NCI-H526 (cell line): ENCODE measurements at regions not wholly inside any gene's neighbourhood (a gene's known extent, or its start where the extent isn't known, plus 50 kb on each side); places are given as distances from the start of the nearest gene placed in this dataset.
"Not testable (repeated sequence)": the region's sequence is repeated elsewhere in the genome, so short reads cannot be mapped to it uniquely, and the experiment has no call there.

ENCODE experiments used
- DNase-seq, 2 experiments: peaks; one replicate each; lab custom pipeline; 2025; lab: John Stamatoyannopoulos, UW

- DNase-seq, result no peak
Measured at GRCh38 chr17:53765609-53766008, 57.1 kb upstream of the KIF2B start.

DNA sequence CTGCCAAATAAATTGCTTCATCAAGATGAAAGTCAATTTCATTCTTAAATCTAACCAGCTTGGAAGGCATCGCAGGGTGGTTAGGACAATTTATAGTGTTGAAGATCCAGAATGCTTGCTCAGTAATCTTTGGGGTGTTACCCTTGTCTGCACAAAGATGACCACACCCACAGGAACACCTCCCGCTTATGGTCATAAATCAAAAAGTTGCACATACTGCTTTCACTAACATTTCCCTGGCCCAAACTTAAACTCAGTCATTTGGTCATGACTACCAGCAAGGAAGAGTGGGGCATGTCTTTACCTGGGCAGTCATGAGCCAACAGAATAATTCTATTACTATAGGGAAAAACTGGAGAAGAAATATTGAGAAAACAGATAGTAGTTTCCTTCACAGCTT, 57.6 kb upstream of the KIF2B start:
- no peak for DNase-seq

- DNase-seq, result no peak
Measured at GRCh38 chr17:53757559-53757958, 65.2 kb upstream of the KIF2B start.

DNA sequence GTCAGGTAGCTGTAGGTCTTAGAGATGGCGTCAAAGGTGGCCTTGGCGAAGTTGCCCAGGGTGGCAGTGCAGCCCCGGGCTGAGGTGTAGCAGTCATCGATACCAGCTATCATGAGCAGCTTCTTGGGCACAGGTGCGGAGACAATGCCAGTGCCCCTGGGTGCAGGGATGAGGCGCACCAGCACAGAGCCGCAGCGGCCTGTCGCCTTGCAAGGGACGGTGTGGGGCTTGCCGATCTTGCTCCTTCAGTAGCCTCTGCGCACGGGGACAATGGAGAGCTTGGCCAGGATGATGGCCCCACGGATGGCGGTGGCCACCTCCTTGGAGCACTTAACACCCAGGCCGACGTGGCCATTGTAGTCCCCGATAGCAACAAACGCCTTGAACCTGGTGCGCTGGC, 65.6 kb upstream of the KIF2B start:
- DNase-seq, result not testable (repeated sequence)

- DNase-seq, result no peak
Measured at GRCh38 chr17:53749178-53749577, 73.5 kb upstream of the KIF2B start.

DNA sequence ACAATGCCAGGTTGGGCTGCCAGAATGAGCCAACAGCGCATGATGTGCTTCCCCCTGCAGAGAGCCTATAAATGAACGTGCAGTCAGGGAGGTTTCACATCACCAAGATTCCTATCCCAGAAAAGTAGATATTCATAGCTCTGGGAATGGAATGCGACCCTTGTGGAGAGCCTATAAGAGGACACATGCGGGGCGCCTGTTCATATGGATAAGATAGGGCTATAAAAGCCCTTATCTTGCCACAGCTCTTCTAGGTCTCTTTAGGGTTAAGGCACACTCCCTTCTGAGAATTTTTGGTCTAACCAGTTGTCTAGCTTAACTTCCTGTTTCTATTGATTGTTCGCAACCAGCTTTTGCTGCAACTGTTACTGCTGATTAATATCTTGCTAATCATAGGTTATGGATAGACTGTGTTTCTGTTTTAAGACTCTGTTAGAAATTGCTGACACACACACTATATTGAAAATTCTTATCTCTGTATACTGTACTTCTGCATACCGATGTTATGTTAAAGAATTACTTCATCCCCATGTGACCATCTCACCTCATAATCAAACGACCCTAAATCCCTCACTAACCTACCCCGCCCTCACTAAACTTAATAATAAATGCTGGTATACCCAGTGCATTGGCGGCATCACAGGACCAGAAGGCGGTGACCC, 74.4 kb upstream of the KIF2B start:
- not testable (repeated sequence) for DNase-seq

GRCh38 chr17:53740312-53740711, 82.4 kb upstream of the KIF2B start:
- no peak for DNase-seq

DNA sequence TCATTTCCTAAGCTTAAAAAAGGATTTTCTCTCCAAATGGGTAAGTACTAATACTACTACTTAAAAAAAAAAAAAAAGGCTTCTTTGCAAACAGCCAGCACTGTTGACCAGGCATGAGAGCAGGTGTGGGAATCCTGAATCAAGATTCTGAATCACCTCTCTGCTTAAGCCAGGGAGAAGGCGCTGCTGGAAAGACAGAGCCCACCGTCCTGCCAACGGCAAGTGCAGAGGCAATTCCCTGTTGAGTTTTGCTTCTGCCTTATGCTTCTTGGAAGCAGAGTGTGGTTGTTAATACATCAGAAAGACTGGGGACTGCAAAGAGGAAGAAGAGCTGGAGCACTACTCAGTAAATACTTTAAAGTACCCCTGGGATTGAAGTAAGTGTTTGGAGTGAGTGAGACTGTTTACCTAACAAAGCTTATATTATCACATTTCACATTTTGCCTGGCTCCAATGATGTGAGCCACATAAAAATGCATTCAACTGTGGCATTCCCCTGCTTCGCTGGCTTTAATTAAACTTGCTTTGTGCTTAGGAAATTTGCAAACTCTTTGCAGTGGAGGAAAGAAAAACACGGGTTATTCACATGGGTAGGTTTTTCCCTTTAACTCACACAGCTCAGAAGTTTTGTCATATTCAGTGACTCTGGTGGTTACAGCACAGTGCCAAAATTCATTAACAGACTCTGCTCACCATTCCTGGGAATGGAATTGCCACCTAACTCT, 86.0 kb upstream of the KIF2B start:
- DNase-seq, result no peak

- no peak for DNase-seq
Measured at GRCh38 chr17:53724726-53725125, 98.0 kb upstream of the KIF2B start.

GRCh38 chr17:53722407-53722806, 100.3 kb upstream of the KIF2B start:
- DNase-seq, result no peak

DNA sequence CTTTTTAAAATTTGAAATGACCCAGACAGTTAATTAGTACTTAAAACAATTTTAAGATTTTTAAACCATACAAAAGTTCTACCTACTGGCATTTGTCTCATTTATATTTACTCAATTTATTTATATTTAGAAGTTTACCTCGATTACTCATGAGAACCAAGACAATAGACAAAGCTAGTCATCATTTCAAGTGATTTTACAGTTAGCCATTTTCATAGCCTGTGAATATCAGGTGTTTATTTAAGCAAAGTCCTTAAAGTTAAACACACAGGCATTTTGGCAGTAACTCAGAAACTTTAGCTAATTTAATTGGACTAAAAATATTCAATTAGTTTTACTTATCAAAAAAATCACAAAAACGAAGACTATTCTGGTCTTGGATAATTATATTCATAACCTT, 101.6 kb upstream of the KIF2B start:
- DNase-seq, result no peak

DNA sequence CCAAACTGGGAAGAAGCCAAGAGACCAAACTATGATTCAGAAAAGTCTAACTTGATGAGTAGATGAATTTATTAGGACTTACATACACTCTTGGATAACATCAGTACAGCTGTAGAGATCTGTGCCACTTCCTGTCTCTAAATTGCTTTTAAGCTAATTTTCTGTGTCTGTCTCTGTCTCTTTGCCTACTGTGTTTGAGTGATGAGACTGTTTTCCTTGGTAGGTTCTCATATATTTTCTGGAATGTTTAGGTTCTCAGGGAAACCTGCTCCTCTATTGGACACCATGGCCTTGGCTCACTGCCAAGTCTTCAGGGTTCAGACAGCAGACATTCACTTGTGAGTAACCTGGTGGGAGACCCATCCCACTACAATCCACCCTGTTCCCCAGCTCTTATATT, 103.5 kb upstream of the KIF2B start:
- DNase-seq, result no peak

- no peak for DNase-seq
Measured at GRCh38 chr17:53707566-53707965, 115.2 kb upstream of the KIF2B start.

DNA sequence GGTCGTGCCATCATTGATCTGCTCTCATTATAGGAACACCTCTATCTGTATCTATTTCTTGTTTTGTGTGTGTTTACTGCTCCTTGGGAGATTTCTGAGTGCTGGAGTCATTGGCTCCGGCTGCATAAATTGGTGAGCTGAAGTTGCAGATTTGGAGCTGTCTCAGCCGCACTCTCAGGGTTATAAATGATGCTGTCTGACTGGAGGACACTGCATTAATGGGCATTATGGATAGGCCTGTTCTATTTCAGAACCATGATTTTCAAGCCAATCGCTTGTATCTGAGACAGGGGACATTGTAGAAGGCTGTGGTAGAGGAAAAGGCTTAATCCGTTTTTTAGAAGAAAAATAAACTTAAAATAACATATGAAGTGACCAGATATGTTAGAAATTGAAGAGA, 126.4 kb upstream of the KIF2B start:
- no peak for DNase-seq

DNA sequence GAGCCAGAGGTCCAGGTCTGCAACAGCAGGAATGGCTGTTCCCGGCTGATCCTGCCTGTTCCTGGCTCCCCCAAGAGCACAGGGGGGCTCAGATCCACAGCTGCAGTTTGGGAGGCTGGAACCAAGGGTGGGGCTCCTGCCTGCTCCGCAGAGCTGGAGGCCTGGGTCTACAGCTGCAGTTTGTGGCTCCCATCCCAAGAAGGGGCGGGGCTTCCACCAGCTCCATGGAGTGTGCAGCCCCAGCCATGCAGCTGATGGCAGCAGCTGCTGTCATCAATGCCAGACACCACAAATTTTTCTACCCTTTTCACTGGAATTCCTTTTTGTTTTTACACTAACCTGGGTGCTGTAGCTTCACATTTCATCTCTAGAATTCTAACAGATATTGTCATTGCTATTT, 135.4 kb upstream of the KIF2B start:
- DNase-seq, result no peak

DNA sequence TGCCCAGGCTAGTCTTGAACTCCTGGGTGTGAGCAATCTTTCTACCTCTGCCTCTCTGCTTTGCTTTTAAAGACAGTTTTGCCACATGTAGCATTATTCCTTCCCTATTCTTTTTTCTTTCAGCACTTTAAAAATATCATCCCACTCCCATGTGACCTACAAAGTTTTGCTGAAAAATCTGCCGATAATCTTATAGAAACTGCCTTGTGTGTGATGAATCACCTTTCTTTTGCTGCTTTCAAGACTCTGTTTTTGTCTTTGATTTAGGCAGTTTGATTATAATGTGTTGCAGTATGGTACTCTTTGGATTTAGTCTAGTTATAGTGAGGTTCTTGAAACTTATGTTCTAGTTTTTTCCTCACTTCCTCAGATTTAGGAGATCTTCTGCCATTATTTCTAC, 142.0 kb upstream of the KIF2B start:
- no peak for DNase-seq

- DNase-seq, result no peak
Measured at GRCh38 chr17:53668854-53669253, 153.9 kb upstream of the KIF2B start.

DNA sequence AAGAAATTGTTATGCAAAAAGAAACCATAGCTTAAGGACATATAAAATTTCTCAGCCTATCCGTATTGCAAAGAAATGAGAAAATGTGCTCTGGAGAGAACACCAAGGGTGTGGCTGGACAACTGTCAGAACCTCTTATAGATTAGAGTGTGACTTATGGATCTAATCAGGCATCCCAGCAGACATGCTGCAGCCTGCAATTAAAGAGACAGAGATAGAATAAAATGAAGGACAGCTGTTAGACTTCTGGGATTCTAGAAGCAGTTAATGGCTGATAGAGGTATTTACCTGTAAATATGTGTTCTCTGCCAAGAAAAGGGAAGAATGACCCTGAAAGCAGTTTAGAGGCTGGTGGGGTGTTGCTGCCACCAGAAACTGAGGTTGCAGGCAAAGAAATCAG, 160.1 kb upstream of the KIF2B start:
- DNase-seq, result no peak

- no peak for DNase-seq
Measured at GRCh38 chr17:53659181-53659580, 163.5 kb upstream of the KIF2B start.

DNA sequence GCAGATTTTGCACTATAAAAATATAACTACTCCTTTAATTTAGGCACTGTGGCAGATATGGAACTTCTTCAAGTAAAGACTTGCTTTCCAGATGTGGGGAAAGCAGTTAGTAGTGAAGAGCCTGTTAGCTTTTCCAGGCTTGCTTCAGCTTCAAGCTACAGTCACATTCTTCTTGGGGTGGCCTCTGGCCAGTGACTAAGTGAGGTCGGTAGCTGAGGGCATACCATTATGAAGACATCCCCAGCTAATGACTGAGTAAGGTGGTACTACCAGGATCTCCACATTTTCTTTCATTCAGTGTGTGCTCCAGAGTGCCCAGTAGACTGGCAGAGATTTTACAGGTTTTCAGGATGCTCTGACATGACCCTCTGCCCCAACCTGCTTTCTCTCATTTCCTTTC, 167.1 kb upstream of the KIF2B start:
- no peak for DNase-seq

GRCh38 chr17:53649201-53649600, 173.5 kb upstream of the KIF2B start:
- DNase-seq, result no peak

GRCh38 chr17:53646835-53647234, 175.9 kb upstream of the KIF2B start:
- no peak for DNase-seq

GRCh38 chr17:53640808-53641207, 181.9 kb upstream of the KIF2B start:
- DNase-seq, result no peak

DNA sequence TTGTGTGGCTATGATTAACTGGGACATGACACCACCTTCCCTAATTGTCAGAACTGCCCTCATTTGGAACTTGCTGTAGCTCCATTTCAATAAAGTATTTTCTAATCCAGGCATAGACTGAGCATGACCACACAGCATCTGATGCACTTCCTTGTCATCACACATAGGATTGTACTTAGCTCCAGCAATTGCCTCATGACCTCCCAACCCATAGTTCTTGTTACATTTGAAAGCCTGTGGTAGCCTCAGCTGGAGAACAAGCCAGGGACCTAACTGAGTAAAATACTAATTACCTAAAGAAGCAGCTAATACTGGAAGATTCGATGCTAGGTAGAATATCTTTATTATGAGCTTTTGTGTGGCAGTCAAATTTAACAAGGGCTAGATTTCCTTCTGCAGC, 187.3 kb upstream of the KIF2B start:
- no peak for DNase-seq
